Neural cell (in vitro differentiated cells): ENCODE measurements at regions not wholly inside any gene's neighbourhood (a gene's known extent, or its start where the extent isn't known, plus 50 kb on each side); places are given as distances from the start of the nearest gene placed in this dataset.

ENCODE experiments used
- H2AFZ ChIP-seq: fragments of 200-600, 300-800 bp; sonication (generic), shearing (Covaris generic); 2 replicates; pipeline ENCODE4 v1.6.0; 2014; ENCODE audit warnings: low read depth, mild to moderate bottlenecking, antibody characterized with exemption, low read length, moderate library complexity
- H3F3A ChIP-seq: fragments of 200-600 bp; shearing (Covaris generic); 2 replicates; pipeline ENCODE4 v1.6.1; 2016; ENCODE audit warnings: mild to moderate bottlenecking, moderate library complexity, mixed read lengths, antibody characterized with exemption, low read length; ENCODE audit not compliant: insufficient read depth, poor library complexity, severe bottlenecking
- H3K27ac ChIP-seq: fragments of 200-600, 300-800 bp; sonication (generic), shearing (Covaris generic); 2 replicates; pipeline ENCODE4 v1.5.1; 2014; ENCODE audit warnings: mild to moderate bottlenecking, low read length, moderate library complexity
- H3K27me3 ChIP-seq: fragments of 300-800, 200-600 bp; sonication (generic), shearing (Covaris generic); 2 replicates; pipeline ENCODE4 v1.6.0; 2014; ENCODE audit warnings: mild to moderate bottlenecking, low read depth, low read length, moderate library complexity; ENCODE audit not compliant: insufficient read depth
- H3K36me3 ChIP-seq: fragments of 300-800, 200-600 bp; sonication (generic), shearing (Covaris generic); 2 replicates; pipeline ENCODE4 v1.5.1; 2014; ENCODE audit warnings: mild to moderate bottlenecking, antibody characterized with exemption, low read length, moderate library complexity; ENCODE audit not compliant: insufficient read depth
- H3K4me2 ChIP-seq: fragments of 300-800, 200-600 bp; sonication (generic), shearing (Covaris generic); 2 replicates; pipeline ENCODE4 v1.6.0; 2014; ENCODE audit warnings: mild to moderate bottlenecking, low read length
- H3K4me3 ChIP-seq: fragments of 300-800, 200-600 bp; sonication (generic), shearing (Covaris generic); 2 replicates; pipeline ENCODE4 v1.5.1; 2014; ENCODE audit warnings: mild to moderate bottlenecking, low read length, moderate library complexity
- H3K79me2 ChIP-seq: fragments of 200-600 bp; shearing (Covaris generic); replicated peaks from 2 replicates; pipeline ENCODE4 v1.6.0; 2014; ENCODE audit warnings: mild to moderate bottlenecking, low read length, moderate library complexity; ENCODE audit not compliant: insufficient read depth
- H3K9ac ChIP-seq: fragments of 300-800, 200-600 bp; sonication (generic), shearing (Covaris generic); 2 replicates; pipeline ENCODE4 v1.6.1; 2016; ENCODE audit warnings: mild to moderate bottlenecking, low read length, mixed read lengths
- H3K9me2 ChIP-seq: fragments of 200-600 bp; shearing (Covaris generic); 2 replicates; pipeline ENCODE4 v1.6.1; 2016; ENCODE audit warnings: mild to moderate bottlenecking, low read length, mixed read lengths; ENCODE audit not compliant: insufficient read depth
- H3K9me3 ChIP-seq: fragments of 200-600, 300-800 bp; sonication (generic), shearing (Covaris generic); 2 replicates; pipeline ENCODE4 v1.6.1; 2016; ENCODE audit warnings: mild to moderate bottlenecking, mixed run types, low read length, moderate library complexity, mixed read lengths
- H4K20me1 ChIP-seq: fragments of 200-600 bp; shearing (Covaris generic); 2 replicates; pipeline ENCODE4 v1.6.1; 2016; ENCODE audit warnings: mild to moderate bottlenecking, mixed run types; ENCODE audit not compliant: insufficient read depth
- CTCF ChIP-seq: fragments of 450-650 bp; IDR thresholded peaks from 2 replicates; pipeline ENCODE4 v1.5.1; 2014; ENCODE audit warnings: antibody characterized with exemption, mild to moderate bottlenecking, moderate library complexity; ENCODE audit not compliant: poor library complexity, severe bottlenecking
- EP300 ChIP-seq: fragments of 450-650 bp; conservative IDR thresholded peaks from 2 replicates; pipeline ENCODE4 v1.6.1; 2014; ENCODE audit warnings: antibody characterized with exemption, mild to moderate bottlenecking, moderate library complexity; ENCODE audit not compliant: poor library complexity, severe bottlenecking
- EZH2 ChIP-seq: fragments of 200-600, 300-800 bp; shearing (Covaris generic), sonication (generic); IDR thresholded peaks from 2 replicates; pipeline ENCODE4 v1.6.1; 2014; ENCODE audit warnings: antibody characterized with exemption, low read length, borderline replicate concordance, mild to moderate bottlenecking; ENCODE audit not compliant: insufficient read depth, poor library complexity, severe bottlenecking
- MXI1 ChIP-seq: fragments of 450-650 bp; conservative IDR thresholded peaks from 2 replicates; pipeline ENCODE4 v1.6.1; 2014; ENCODE audit warnings: antibody characterized with exemption, mild to moderate bottlenecking; ENCODE audit not compliant: poor library complexity, severe bottlenecking
- POLR2AphosphoS5 ChIP-seq: IDR thresholded peaks from 2 replicates; pipeline ENCODE4 v1.6.1; 2012
- RAD21 ChIP-seq: fragments of 450-650 bp; conservative IDR thresholded peaks from 2 replicates; pipeline ENCODE4 v1.6.1; 2014; ENCODE audit warnings: antibody characterized with exemption, mild to moderate bottlenecking, moderate library complexity
- REST ChIP-seq: IDR thresholded peaks from 2 replicates; pipeline ENCODE4 v1.6.1; 2012; ENCODE audit warnings: borderline replicate concordance
- SMC3 ChIP-seq: fragments of 450-650 bp; conservative IDR thresholded peaks from 2 replicates; pipeline ENCODE4 v1.6.1; 2014; ENCODE audit warnings: antibody characterized with exemption, mild to moderate bottlenecking, moderate library complexity; ENCODE audit not compliant: poor library complexity
- TAF1 ChIP-seq: IDR thresholded peaks from 2 replicates; pipeline ENCODE4 v1.6.1; 2012; ENCODE audit warnings: low read depth

- TF ChIP-seq SMC3: no peak
- TF ChIP-seq CTCF: no peak
- TF ChIP-seq TAF1: no peak
- TF ChIP-seq EP300: no peak
- TF ChIP-seq MXI1: no peak
- TF ChIP-seq EZH2: no peak
- TF ChIP-seq POLR2AphosphoS5: no peak
- TF ChIP-seq RAD21: no peak
- no peak for TF ChIP-seq REST
- Histone ChIP-seq H4K20me1 (no peaks in the 10 kb centered on the region), H3K27ac (no peak overlapping the region), H3K36me3 (no peaks in the 10 kb centered on the region), H3K4me3 (no peak overlapping the region), H3K4me2 (no peak overlapping the region), H3K27me3 (no peaks in the 10 kb centered on the region), H3K9me2 (no peaks in the 10 kb centered on the region), H3F3A (no peaks in the 10 kb centered on the region), H3K79me2 (no peaks in the 10 kb centered on the region), H3K9me3 (no peaks in the 10 kb centered on the region), H3K9ac (no peak overlapping the region), H2AFZ (no peak overlapping the region)
Measured at GRCh38 chr1:181416268-181416860, 67.0 kb upstream of the CACNA1E start.

GRCh38 chr1:181417915-181418314 lies 65.4 kb upstream of the CACNA1E start:
- TF ChIP-seq CTCF (no peak), REST (no peak), EZH2 (no peak), SMC3 (no peak), MXI1 (no peak), POLR2AphosphoS5 (no peak), EP300 (no peak)
- Histone ChIP-seq H3K4me2 (no peak overlapping the region), H3F3A (no peaks in the 10 kb centered on the region), H3K9me2 (no peaks in the 10 kb centered on the region), H4K20me1 (no peaks in the 10 kb centered on the region), H3K79me2 (no peaks in the 10 kb centered on the region), H3K4me3 (no peak overlapping the region), H3K36me3 (no peaks in the 10 kb centered on the region), H3K9me3 (no peaks in the 10 kb centered on the region), H2AFZ (no peak overlapping the region), H3K9ac (no peak overlapping the region), H3K27ac (no peak overlapping the region), H3K27me3 (no peaks in the 10 kb centered on the region)
